Calu3 (cell line): ENCODE measurements at regions not wholly inside any gene's neighbourhood (a gene's known extent, or its start where the extent isn't known, plus 50 kb on each side); places are given as distances from the start of the nearest gene placed in this dataset.

Experiments used
- BruUV-seq: library from RNA; stranded (reverse); fragments of 400-500 nt; replicated peaks from 2 replicates; lab custom pipeline; 2021; lab: Mats Ljungman, UMichigan
- CTCF ChIA-PET: fragments of 300-600 bp; sonication (Branson Sonifier 250); formaldehyde crosslinking; loops from one replicate; lab custom pipeline; 2022; ENCODE audit warnings: antibody characterized with exemption; lab: Charles Lee
- DNase-seq: peaks from one replicate; pipeline ENCODE4 v3.0.0; 2022
- H3K27ac Mint-ChIP-seq: one replicate; pipeline ENCODE4 v1.8.0; 2022; ENCODE audit warnings: mixed read lengths; ENCODE audit not compliant: unreplicated experiment
- H3K27me3 Mint-ChIP-seq: one replicate; pipeline ENCODE4 v1.8.0; 2022; ENCODE audit warnings: mixed read lengths; ENCODE audit not compliant: unreplicated experiment
- H3K36me3 Mint-ChIP-seq: one replicate; pipeline ENCODE4 v1.8.0; 2022; ENCODE audit warnings: mild to moderate bottlenecking, moderate library complexity, mixed read lengths; ENCODE audit not compliant: insufficient read depth, unreplicated experiment
- H3K4me1 Mint-ChIP-seq: one replicate; pipeline ENCODE4 v1.8.0; 2022; ENCODE audit warnings: mild to moderate bottlenecking, low read depth, mixed read lengths; ENCODE audit not compliant: unreplicated experiment
- H3K4me3 Mint-ChIP-seq: one replicate; pipeline ENCODE4 v1.8.0; 2022; ENCODE audit warnings: mild to moderate bottlenecking, low read depth, moderate library complexity, mixed read lengths; ENCODE audit not compliant: unreplicated experiment
- H3K9me3 Mint-ChIP-seq: one replicate; pipeline ENCODE4 v1.8.0; 2022; ENCODE audit warnings: low read depth, mixed read lengths; ENCODE audit not compliant: unreplicated experiment
- CTCF ChIP-seq: fragments of 200-600 bp; IDR thresholded peaks from one replicate; pipeline ENCODE4 v1.8.0; 2022; ENCODE audit warnings: antibody characterized with exemption; ENCODE audit not compliant: unreplicated experiment
- intact Hi-C: fragments of 100-400 bp; cut with micrococcal nuclease; formaldehyde crosslinking; loops from one replicate; pipeline ENCODE4 v1.10.0; 2022; ENCODE audit not compliant: unreplicated experiment

DNA sequence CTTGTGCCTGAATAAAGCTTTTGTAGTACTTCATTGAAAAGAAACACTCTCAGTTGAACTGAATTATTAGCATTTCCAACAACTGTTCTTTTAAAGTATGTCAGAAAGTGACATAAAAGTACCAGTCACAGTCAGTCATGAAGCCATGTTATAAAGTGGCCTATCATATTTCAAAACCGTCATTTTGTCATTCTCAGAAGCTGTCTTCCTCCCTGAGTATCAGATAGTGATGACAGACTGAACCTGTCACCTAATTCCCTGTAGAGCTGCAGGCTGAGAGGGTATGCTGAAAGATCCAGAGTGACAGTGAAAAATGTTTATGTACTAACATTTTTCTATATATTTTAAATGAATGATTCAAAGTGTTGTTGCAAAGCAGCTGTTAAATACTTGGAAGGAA lies 1121.7 kb upstream of the PRMT6 start:
- Mint-ChIP-seq H3K4me3 (no peak overlapping the region), H3K4me1 (no peaks in the 10 kb centered on the region), H3K9me3 (peaks cover 3% of the 10 kb centered on the region), H3K36me3 (no peaks in the 10 kb centered on the region), H3K27ac (no peak overlapping the region), H3K27me3 (no peaks in the 10 kb centered on the region)
- intact Hi-C loops: no loop called here
- BruUV-seq: no TSS peak
- CTCF ChIA-PET: no interaction called here
- DNase-seq: no peak
- TF ChIP-seq CTCF: no peak

GRCh38 chr1:105964879-105965278 lies 1091.6 kb upstream of the PRMT6 start:
- no peak overlapping the region for H3K4me3 Mint-ChIP-seq
- DNase-seq: no peak
- no peaks in the 10 kb centered on the region for H3K36me3 Mint-ChIP-seq
- CTCF ChIA-PET: no interaction called here
- H3K9me3 Mint-ChIP-seq: peaks cover 3% of the 10 kb centered on the region
- TF ChIP-seq CTCF: no peak
- no TSS peak for BruUV-seq
- H3K27ac Mint-ChIP-seq: no peak overlapping the region
- H3K4me1 Mint-ChIP-seq: no peaks in the 10 kb centered on the region
- no peaks in the 10 kb centered on the region for H3K27me3 Mint-ChIP-seq
- intact Hi-C loops: no loop called here

DNA sequence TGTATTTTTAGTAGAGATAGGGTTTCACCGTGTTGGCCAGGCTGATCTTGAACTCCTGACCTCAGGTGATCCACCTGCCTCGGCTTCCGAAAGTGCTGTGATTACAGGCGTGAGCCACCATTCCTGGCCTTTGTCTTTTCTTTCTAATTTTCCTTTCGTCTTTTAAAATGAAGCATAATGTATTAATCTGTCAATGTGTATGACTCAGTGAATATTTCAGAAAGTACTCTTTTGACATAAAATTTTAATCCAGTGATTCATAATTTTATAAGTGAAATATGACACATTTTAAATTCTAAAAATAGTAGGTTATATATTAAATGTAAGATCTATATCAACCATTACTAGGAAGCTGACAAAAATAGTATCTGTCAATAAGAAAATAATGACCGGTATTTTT lies 1059.0 kb upstream of the PRMT6 start:
- Mint-ChIP-seq H3K4me3 (no peak overlapping the region), H3K4me1 (no peaks in the 10 kb centered on the region), H3K9me3 (peaks cover 9% of the 10 kb centered on the region), H3K27me3 (no peaks in the 10 kb centered on the region), H3K27ac (no peak overlapping the region), H3K36me3 (no peaks in the 10 kb centered on the region)
- intact Hi-C loops: no loop called here
- CTCF ChIA-PET: no interaction called here
- BruUV-seq: no TSS peak
- no peak for DNase-seq
- TF ChIP-seq CTCF: no peak

GRCh38 chr1:106022312-106022902 lies 1034.1 kb upstream of the PRMT6 start:
- DNase-seq: no peak
- intact Hi-C loops: loop anchor here (1.0 to 2.0 kb wide), 2 partner anchors 1120 to 1131 kb away; no protein-coding TSS in a partner anchor

More at GRCh38 chr1:106022312-106022902, 1034.1 kb upstream of the PRMT6 start:
- Mint-ChIP-seq H3K27ac (no peak overlapping the region), H3K4me1 (no peaks in the 10 kb centered on the region), H3K4me3 (no peak overlapping the region), H3K36me3 (no peaks in the 10 kb centered on the region), H3K27me3 (no peaks in the 10 kb centered on the region), H3K9me3 (no peaks in the 10 kb centered on the region)
- BruUV-seq: no TSS peak
- TF ChIP-seq CTCF: no peak
- CTCF ChIA-PET: no interaction called here
